Pulmonary artery endothelial cell (primary cell): ENCODE measurements at regions not wholly inside any gene's neighbourhood (a gene's known extent, or its start where the extent isn't known, plus 50 kb on each side); places are given as distances from the start of the nearest gene placed in this dataset.
"Not testable (repeated sequence)": the region's sequence is repeated elsewhere in the genome, so short reads cannot be mapped to it uniquely, and the experiment has no call there.

ENCODE experiments used
- DNase-seq: peaks from one replicate; pipeline ENCODE4 v3.0.0-alpha.2; 2011; ENCODE audit warnings: low read depth, low spot score

DNA sequence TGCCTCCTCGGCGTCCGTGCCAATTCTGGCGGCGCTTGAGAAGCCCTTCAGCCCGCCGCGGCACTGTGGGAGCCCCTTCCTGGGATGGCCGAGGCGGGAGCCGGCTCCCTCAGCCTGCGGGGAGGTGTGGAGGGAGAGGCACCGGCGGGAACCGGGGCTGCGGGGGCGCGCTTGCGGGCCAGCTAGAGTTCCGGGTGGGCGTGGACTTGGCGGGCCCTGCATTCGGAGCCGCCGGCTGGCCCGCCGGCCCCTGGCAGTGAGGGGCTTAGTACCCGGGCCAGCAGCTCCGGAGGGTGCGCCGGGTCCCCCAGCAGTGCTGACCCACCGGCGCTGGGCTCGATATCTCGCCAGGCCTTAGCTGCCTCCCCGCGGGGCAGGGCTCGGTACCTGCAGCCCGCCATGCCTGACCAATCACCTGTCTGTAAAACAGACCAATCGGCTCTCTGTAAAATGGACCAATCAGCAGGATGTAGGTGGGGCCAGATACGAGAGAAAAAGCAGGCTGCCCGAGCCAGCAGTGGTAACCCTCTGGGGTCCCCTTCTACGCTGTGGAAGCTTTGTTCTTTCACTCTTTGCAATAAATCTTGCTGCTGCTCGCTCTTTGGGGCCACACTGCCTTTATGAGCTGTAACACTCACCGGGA is 76.9 kb upstream of the TCF4 start:
- DNase-seq, result not testable (repeated sequence)

DNA sequence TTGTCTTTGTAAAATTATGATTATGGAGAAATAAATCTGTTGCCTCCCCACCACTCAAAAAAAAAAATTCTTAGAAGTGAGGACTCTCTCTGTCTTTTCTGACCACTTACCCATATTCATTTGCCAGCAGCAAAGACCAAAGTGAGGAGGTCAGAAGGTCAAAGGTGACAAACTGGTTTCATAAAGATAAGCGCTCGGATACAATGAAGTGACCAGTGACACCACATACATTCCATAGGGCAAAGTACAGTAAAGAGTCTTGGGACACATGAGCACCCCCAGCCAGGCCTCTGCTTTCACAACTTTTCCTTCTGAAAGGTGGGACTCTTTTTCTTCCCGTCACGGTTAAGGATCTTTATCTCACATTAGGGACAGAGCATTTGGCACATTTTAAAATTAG is 75.9 kb upstream of the TCF4 start:
- DNase-seq, result no peak

DNA sequence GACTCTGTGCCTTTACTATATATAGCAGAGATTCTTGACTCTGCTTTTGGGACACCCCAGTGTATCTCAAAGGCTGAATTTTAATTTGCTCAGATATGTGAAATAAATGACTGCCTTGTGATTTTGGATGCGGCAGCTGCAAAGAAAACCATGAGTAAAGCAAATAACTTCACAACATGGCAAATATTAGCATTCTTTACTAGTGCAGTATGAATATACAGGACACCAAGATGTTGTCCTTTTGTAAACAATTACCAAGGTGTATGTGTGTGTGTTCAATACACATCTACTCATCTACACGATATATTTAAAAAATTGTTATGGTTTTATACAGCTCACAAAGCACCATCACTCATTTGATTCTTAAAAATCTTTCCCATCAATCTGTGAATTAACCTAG is 70.6 kb upstream of the TCF4 start:
- no peak for DNase-seq

DNA sequence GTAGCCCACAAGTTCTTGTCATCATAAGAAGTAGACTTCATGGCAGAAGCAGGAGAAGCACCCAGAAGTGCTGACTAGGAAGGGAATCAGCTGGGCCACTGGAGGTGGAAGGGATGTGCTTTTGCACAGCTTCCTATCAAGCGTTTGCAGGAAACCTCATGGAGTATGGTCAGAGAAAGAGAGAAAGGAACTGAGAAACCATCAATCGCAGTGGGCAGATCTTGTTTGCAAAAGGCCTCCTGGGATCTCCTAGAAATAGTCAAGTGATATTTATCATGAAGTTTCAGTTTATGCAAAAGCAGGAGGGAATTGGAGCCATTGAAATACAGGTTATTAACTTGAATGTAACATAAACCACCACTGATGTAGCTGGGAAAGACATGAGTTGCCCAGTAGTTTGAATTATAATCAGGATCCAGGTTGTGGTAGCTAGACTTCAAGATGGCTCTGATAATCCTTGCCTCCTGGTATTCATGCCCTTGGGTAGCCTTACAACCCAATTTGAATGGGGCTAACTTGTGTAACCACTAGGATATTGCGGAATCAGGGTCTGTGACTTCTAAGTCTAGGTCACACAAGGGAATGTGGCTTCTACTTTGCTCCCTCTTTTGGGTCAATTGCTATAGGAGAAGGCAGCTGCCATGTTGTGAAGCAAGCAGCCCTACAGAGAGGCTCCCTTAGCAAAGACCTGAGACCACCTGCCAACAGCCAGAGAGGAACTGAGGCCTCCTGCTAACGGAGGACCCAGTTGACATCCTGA is 69.8 kb upstream of the TCF4 start:
- no peak for DNase-seq

DNA sequence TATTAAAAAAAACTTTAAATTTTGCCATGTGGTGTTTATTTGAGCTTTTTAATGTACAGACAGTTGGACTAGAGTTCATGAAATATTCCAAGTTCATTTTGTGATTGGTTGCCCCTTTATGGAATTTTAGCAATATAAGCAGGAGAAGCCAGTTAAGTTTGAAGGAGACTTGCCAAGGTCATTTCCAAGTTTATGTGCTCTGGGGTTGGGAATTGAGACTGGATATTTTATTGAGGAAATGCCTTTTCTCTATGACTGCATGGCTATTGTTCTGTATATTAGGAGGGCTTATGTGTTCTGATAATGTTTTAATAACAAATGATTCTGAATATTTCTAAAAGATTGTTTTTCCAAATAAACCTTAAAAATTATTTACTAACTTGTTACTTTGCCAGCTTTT is 67.0 kb upstream of the TCF4 start:
- no peak for DNase-seq

DNA sequence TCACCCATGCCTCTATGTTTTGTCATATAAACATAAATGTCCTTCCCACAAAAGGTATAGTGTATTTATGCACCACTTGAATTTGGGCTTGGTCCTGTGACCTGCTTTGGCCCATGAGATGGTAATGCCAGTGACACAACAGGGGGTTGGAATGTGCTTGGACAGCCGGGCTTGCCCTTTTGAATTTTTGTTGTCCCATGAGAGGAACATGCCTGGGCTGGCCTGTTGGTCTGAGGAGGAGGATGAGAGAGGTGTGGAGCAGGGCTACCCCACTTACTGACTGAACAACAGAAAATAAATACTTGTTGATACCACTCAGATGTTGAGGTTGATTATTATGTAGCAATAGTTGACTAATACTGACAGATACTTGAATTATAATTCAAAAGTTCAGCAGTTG is 63.2 kb upstream of the TCF4 start:
- no peak for DNase-seq

DNA sequence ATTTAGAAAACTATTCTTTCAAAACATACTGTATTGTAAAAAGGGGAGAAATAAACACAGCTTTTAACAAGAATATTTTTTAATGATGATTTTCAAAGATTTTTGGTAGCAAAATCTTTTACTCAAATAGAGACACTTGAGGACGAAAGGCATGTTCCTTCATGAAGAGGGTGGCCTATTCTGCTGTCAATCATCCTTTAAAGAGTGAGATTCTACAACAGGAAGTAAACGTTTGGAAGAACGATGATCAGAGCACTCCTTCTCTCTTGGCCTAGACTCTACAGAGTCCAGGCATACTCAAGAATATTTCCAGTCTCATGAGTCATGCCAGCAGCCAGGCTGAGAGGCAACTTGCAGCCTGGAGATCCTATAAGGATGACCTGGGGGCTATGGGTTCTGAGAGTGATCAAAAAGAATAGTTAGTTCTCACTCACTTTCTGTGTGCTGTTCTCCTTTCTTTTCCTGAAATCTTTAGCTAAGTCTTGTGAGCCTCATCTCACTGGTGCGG is 62.4 kb upstream of the TCF4 start:
- DNase-seq, result no peak

DNA sequence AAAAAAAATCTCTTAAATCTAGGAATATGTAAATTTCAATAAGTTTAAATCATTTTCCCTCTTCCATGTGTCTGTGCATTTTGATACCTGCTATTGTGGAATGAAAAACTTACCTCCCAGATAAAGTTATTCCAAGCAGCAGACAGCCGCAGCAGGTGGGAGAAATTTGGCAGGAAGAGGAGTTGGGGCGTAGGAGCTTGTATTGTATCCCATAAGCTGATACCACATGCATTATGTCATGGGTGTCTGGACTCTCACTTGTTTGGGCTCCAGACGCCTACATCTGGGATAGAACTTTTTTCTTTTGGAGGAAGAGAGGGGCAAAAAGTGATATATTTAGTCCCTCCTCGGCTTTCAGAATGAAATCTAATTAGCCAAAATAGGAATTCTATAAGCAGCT is 59.3 kb upstream of the TCF4 start:
- DNase-seq, result no peak

DNA sequence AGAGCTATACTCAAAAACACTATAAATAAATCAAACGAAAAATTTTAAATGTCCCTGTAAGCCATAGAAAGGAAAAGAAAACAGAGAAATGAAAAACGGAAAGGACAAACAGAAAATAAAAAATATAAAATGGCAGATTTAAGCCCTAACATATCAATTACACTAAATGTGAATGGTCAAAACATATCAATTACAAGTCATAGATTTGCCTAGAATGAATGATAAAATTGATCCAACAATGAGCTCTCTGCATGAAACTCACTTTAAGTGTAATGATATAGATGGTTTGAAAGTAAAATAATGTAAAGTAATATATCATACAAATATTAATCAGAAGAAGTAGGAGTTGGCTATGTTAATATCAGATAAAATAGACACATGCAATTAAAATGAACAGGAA is 54.2 kb upstream of the TCF4 start:
- DNase-seq, result no peak

DNA sequence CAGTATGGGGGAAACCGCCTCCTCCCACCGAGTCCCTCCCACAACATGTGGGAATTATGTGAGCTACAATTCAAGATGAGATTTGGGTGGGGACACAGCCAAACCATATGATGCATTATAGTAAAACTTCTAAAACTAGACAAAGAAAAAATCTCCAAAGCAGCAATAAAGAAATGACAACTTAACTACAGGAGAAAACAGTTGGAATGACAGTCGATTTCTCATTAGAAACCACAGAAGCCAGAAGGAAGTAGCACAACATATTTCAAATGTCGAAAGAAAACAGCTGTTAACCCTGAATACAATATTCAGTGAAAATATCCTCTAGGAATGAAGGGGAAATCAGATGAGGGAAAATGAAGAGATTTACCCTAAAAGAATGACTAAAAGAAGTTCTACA is 53.5 kb upstream of the TCF4 start:
- no peak for DNase-seq
